Aorta (tissue), 5 donors: ENCODE measurements at regions not wholly inside any gene's neighbourhood (a gene's known extent, or its start where the extent isn't known, plus 50 kb on each side); places are given as distances from the start of the nearest gene placed in this dataset.

ENCODE experiments used
- ATAC-seq: fragments of 200-7000 bp; cut with Tn5 transposase; one replicate; pipeline ENCODE4 v1.9.1; 2022; ENCODE audit warnings: moderate library complexity; ENCODE audit not compliant: low FRiP score
- DNase-seq, 2 donors: peaks; one replicate each; pipeline ENCODE4 v3.0.0-alpha.2; 2020
- H3K27ac ChIP-seq, 2 donors: one replicate each; pipeline ENCODE4 v1.5.1; 2013; ENCODE audit warnings: low read length in 2 of 2, mild to moderate bottlenecking in 2 of 2, moderate library complexity in 2 of 2, control low read depth in 1 of 2, inconsistent platforms in 1 of 2, low read depth in 1 of 2
- H3K27me3 ChIP-seq, 2 donors: one replicate each; pipeline ENCODE4 v1.6.1; 2013; ENCODE audit warnings: control low read depth in 1 of 2, low read length in 1 of 2, mild to moderate bottlenecking in 1 of 2, moderate library complexity in 1 of 2; ENCODE audit not compliant: insufficient read depth in 2 of 2, control insufficient read depth in 1 of 2
- H3K36me3 ChIP-seq, 2 donors: one replicate each; pipeline ENCODE4 v1.6.1; 2013; ENCODE audit warnings: control low read depth in 1 of 2, low read length in 1 of 2, mild to moderate bottlenecking in 1 of 2; ENCODE audit not compliant: insufficient read depth in 2 of 2, control insufficient read depth in 1 of 2
- H3K4me1 ChIP-seq, 2 donors: one replicate each; pipeline ENCODE4 v1.6.1; 2013; ENCODE audit warnings: low read length in 2 of 2, control low read depth in 1 of 2, mild to moderate bottlenecking in 1 of 2, moderate library complexity in 1 of 2; ENCODE audit not compliant: insufficient read depth in 2 of 2, control insufficient read depth in 1 of 2
- H3K4me3 ChIP-seq, 2 donors: one replicate each; pipeline ENCODE4 v1.5.1; 2013; ENCODE audit warnings: low read length in 2 of 2, control low read depth in 1 of 2, mild to moderate bottlenecking in 1 of 2
- H3K9me3 ChIP-seq: one replicate; pipeline ENCODE4 v1.6.1; 2013; ENCODE audit warnings: mild to moderate bottlenecking, low read length; ENCODE audit not compliant: control insufficient read depth
- whole genome bisulfite sequencing, 2 donors: extraction: QIAGEN DNeasy Blood & Tissue Kit; methylation state at CpG; one replicate each; pipeline ENCODE4 v1.1.7; 2013; 5-methylcytosine and 5-hydroxymethylcytosine counted together
- intact Hi-C, 2 donors: fragments of 100-400 bp; cut with DNase I; formaldehyde crosslinking; loops; one replicate each; pipeline versions ENCODE4 v1.14.2 to v1.15.0; 2022
- donor health status: healthy with polysubstance abuse.
- donor health status: Bipolar disorder and iron deficiency.
- donor health status: DM: no; HTN: no; CAD: no.
- donor health status: DM: no; HTN: no; CAD: no.
- donor health status: DM: yes; HTN: yes; CAD: no.

GRCh38 chr6:92126088-92126487, 1293.3 kb downstream of the EPHA7 start:
- WGBS, 2 donors = 77 to 89% methylated on average over 4 of the region's 4 CpGs
- no peaks in the 10 kb centered on the region for H3K9me3 ChIP-seq
- no peak for ATAC-seq
- no peaks in the 10 kb centered on the region for H3K36me3 ChIP-seq
- DNase-seq = no peak
- no peaks in the 10 kb centered on the region for H3K4me1 ChIP-seq
- H3K4me3 ChIP-seq = no peak overlapping the region
- H3K27ac ChIP-seq = no peak overlapping the region
- peaks cover 0 to 2% of the 10 kb centered on the region in 2 donors for H3K27me3 ChIP-seq
- intact Hi-C loops = no loop called here

GRCh38 chr6:92125681-92126080, 1293.7 kb downstream of the EPHA7 start:
- H3K4me1 ChIP-seq = no peaks in the 10 kb centered on the region
- DNase-seq (no peak), ATAC-seq (no peak)
- H3K4me3 ChIP-seq = no peak overlapping the region
- no peak overlapping the region for H3K27ac ChIP-seq
- H3K27me3 ChIP-seq = peaks cover 0 to 2% of the 10 kb centered on the region in 2 donors
- intact Hi-C loops = no loop called here
- WGBS, 2 donors = 69 to 83% methylated on average over 4 of the region's 4 CpGs
- no peaks in the 10 kb centered on the region for H3K36me3 ChIP-seq
- no peaks in the 10 kb centered on the region for H3K9me3 ChIP-seq

DNA sequence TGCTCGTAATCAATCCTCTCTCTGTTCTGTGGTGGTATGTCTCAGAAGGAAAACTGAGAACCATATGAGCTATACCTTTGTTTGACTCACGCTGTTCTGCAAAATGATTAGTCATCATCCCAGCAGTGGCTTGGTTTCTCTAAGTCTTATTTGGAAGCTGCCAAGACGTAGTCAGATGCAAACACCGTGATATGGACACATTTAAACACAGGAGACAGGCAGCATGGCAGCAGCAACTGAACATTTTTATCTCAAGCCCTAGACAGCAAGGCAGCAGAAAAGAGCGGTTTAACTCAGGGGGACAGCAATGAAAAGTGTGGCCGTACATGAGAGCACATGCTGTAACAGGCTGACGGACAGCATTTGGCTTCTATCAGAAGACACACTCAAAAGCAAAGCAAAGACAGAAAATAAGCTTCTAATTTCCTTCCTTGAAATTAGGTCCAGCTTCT, 1295.1 kb downstream of the EPHA7 start:
- no peaks in the 10 kb centered on the region for H3K9me3 ChIP-seq
- H3K27me3 ChIP-seq = peaks cover 0 to 2% of the 10 kb centered on the region in 2 donors
- WGBS, 2 donors = 48 to 52% methylated on average over 7 of the region's 7 CpGs
- H3K27ac ChIP-seq = no peak overlapping the region
- H3K4me1 ChIP-seq = no peaks in the 10 kb centered on the region
- H3K36me3 ChIP-seq = no peaks in the 10 kb centered on the region
- intact Hi-C loops = no loop called here
- no peak for ATAC-seq
- no peak overlapping the region for H3K4me3 ChIP-seq
- no peak for DNase-seq

GRCh38 chr6:92122746-92123145, 1296.6 kb downstream of the EPHA7 start:
- DNase-seq (no peak), ATAC-seq (no peak)
- H3K4me3 ChIP-seq = no peak overlapping the region
- H3K27me3 ChIP-seq = peaks cover 0 to under 1% of the 10 kb centered on the region in 2 donors
- no peaks in the 10 kb centered on the region for H3K9me3 ChIP-seq
- H3K4me1 ChIP-seq = no peaks in the 10 kb centered on the region
- WGBS, 2 donors = 9% methylated on average over 3 of the region's 3 CpGs
- H3K36me3 ChIP-seq = no peaks in the 10 kb centered on the region
- H3K27ac ChIP-seq = no peak overlapping the region
- intact Hi-C loops = no loop called here

DNA sequence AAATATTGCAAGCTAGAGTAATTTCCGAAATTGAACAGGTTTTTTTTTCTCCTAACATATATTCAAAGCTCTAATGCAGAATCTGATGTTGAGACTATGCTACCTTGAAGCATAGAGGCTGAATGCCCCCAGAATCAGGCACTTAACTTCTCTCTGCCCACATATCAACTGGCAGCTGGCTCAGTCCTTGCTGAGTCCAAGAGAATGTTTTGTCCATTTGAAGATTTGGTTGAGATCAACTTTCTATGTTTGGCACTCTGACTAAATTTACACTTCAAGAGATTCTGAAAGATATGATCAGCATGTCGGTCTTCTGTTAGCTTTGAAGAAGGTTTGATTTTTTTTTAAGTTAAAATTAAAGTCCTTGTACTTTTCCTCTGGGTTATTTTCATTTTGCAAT, 1298.1 kb downstream of the EPHA7 start:
- Histone ChIP-seq H3K27me3 (no peaks in the 10 kb centered on the region), H3K9me3 (no peaks in the 10 kb centered on the region), H3K27ac (no peak overlapping the region), H3K4me3 (no peak overlapping the region), H3K4me1 (no peaks in the 10 kb centered on the region), H3K36me3 (no peaks in the 10 kb centered on the region)
- WGBS, 2 donors = 58 to 59% methylated on average over 2 of the region's 2 CpGs
- DNase-seq (no peak), ATAC-seq (no peak)
- intact Hi-C loops = no loop called here

- Histone ChIP-seq H3K9me3 (no peaks in the 10 kb centered on the region), H3K27me3 (no peaks in the 10 kb centered on the region), H3K36me3 (no peaks in the 10 kb centered on the region), H3K27ac (no peak overlapping the region), H3K4me3 (no peak overlapping the region), H3K4me1 (no peaks in the 10 kb centered on the region)
- DNase-seq = no peak
- intact Hi-C loops = no loop called here
- 81 to 83% methylated on average over 1 of the region's 1 CpG for WGBS, 2 donors
- ATAC-seq = no peak
Observed at GRCh38 chr6:92117800-92118199, 1301.6 kb downstream of the EPHA7 start.

DNA sequence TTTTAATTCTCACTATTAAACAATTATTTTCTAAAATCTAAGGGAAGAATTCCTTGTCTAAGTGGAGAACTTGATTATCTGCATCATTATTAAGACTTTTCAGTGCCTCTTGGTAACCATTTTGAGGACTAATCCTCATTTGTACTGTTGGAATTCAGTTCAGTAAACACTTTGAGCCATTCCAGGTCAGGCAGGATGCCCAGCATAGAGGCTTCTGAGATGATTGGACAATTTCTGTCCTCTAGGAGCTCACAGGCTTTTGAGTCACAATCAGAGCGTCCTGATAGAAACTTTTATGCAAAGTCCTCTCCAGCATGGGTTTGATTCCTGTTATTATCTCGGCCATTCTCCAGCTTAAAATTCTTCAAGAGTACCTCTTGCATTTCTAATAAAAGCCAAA, 1304.6 kb downstream of the EPHA7 start:
- no peaks in the 10 kb centered on the region for H3K4me1 ChIP-seq
- H3K4me3 ChIP-seq = no peak overlapping the region
- H3K9me3 ChIP-seq = no peaks in the 10 kb centered on the region
- ATAC-seq = peak; percentile 64
- H3K36me3 ChIP-seq = no peaks in the 10 kb centered on the region
- no peak overlapping the region for H3K27ac ChIP-seq
- DNase-seq = no peak
- 50 to 60% methylated on average over 2 of the region's 2 CpGs for WGBS, 2 donors
- no peaks in the 10 kb centered on the region for H3K27me3 ChIP-seq
- intact Hi-C loops = no loop called here

GRCh38 chr6:92114091-92114675, 1305.2 kb downstream of the EPHA7 start:
- no peaks in the 10 kb centered on the region for H3K9me3 ChIP-seq
- H3K36me3 ChIP-seq = no peaks in the 10 kb centered on the region
- no peak overlapping the region for H3K4me3 ChIP-seq
- H3K27ac ChIP-seq = no peak overlapping the region
- intact Hi-C loops = no loop called here
- H3K4me1 ChIP-seq = no peaks in the 10 kb centered on the region
- peak; percentile 49 for ATAC-seq
- 0% methylated on average over 1 of the region's 1 CpG for WGBS, 2 donors
- no peaks in the 10 kb centered on the region for H3K27me3 ChIP-seq
- DNase-seq = no peak

GRCh38 chr6:92111386-92111785, 1308.0 kb downstream of the EPHA7 start:
- no peak overlapping the region for H3K27ac ChIP-seq
- no peaks in the 10 kb centered on the region for H3K36me3 ChIP-seq
- no peaks in the 10 kb centered on the region for H3K9me3 ChIP-seq
- DNase-seq (no peak), ATAC-seq (no peak)
- no peaks in the 10 kb centered on the region for H3K4me1 ChIP-seq
- no peaks in the 10 kb centered on the region for H3K27me3 ChIP-seq
- intact Hi-C loops = no loop called here
- H3K4me3 ChIP-seq = no peak overlapping the region
- 90 to 91% methylated on average over 2 of the region's 2 CpGs for WGBS, 2 donors
